SKM-1 treated with dmso at 0.1 percent for 144 hours (cell line): ENCODE measurements at regions not wholly inside any gene's neighbourhood (a gene's known extent, or its start where the extent isn't known, plus 50 kb on each side); places are given as distances from the start of the nearest gene placed in this dataset.

ENCODE experiments used
- DNase-seq: peaks from one replicate; lab custom pipeline; 2025; ENCODE audit not compliant: unreplicated experiment; lab: John Stamatoyannopoulos, UW

DNA sequence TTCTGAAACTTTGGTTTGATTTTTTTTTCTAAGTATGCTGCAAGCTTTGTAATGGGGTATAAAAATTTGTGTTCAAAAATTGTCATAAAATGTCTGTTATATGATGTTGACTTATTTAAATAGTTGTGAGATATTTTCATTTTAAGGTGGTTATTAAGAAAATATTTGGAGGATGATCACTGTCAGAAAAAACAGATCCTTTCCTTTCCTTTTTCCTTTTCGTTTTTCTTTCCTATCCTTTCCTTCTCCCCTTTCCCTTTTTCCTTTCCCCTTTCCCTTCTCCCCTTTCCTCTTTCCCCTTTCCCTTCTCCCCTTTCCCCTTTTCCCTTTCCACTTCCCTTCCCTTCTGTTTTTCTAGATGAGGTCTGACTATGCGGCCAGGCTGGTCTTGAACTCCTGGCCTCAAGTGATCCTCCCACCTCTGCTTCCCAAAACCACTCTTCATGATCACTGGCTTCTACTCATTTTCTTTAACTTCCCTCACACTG is 640.5 kb downstream of the PLCL1 start:
- DNase-seq = no peak

DNA sequence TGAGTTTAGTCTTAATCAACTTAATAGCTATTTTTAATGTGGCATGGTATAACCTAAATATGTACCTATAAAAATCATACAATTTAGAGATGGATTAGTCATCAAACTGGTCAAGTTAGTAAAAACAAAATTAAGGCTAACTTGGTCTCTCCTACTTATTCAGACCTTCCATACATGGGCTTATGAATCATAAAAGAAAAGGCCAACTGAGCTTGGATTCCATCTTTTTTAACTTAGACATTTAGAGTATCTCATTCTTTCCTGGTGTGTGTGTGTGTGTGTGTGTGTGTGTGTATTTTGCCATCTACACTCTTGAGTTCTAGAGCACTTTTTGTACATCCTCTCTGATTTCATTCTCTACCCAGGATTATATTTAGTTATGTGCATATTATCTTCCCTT is 637.5 kb downstream of the PLCL1 start:
- no peak for DNase-seq

GRCh38 chr2:198441246-198441645 is 636.9 kb downstream of the PLCL1 start:
- no peak for DNase-seq

DNA sequence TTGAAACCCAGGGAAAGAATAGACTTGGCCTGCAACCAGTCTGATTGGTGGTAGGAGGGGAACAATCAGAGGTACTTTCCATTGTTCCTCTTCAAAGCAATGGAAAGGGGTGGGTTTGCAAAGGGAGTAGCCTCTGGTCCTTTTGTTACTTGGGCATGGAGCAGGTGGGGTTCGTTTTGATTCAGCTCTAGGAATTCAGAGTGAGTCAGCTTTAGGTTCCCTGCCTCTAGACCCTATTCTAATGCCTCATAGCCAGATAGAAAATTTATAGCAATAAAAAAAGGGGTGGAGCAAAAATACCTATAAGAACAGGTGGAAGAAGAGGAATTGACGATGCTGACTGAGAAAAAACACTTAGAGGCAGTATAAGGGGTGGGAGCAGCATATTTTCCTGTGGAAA is 636.4 kb downstream of the PLCL1 start:
- no peak for DNase-seq

DNA sequence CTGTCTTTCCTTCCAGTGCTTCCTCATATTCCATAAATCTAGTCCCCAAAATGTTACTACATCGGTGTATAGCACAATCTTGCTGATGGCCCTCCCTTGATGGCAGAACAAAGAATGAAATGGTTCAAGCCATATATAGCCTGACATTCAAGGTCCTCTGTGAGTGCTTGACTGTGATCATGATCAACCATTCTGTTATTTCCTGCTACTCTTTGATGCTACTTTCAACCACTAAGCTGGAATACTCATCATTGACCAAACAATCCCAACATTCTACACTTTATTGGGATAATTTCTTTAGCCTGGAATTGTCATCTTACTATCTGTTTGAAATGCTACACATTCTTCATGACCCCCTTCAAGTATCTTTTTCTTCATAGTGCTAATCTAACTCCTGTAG is 633.9 kb downstream of the PLCL1 start:
- no peak for DNase-seq

DNA sequence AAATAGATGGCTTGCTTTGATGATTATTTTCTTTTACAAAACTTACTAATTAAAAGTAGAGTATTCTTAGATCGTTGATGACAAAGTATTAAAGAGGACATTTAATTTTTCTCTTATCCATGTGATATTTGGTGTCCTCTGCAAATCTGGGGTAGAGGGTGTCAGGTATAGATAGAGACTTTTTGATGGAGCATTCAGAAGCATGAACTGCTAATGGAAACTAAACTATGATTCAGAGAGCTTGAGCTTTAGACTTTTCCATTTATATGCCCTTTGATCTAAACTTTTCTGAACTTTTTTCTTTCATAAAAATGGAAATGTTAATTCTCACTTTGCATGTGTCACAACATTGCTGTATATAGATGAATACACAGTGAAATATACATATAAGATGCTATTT is 619.7 kb downstream of the PLCL1 start:
- no peak for DNase-seq

- no peak for DNase-seq
Observed at GRCh38 chr2:198417836-198418235, 613.4 kb downstream of the PLCL1 start.

DNA sequence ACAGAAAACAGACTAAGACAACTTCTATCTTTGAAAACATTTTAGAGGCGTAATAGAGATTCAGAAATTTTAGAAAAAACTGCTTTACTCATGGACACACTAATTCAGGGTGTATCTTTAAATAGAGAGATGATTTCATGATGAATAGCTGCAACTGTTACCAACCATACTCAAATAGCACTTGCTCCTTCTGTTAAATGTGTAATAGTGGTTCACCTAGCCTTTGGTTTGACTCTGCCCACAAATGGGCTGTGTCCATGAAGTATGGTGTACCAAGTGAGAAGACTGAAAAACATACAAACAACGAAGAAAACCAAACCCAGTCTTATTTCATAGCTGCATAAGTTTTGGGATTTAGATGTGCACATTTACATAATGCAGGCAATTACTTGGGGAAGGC is 610.6 kb downstream of the PLCL1 start:
- DNase-seq = no peak

DNA sequence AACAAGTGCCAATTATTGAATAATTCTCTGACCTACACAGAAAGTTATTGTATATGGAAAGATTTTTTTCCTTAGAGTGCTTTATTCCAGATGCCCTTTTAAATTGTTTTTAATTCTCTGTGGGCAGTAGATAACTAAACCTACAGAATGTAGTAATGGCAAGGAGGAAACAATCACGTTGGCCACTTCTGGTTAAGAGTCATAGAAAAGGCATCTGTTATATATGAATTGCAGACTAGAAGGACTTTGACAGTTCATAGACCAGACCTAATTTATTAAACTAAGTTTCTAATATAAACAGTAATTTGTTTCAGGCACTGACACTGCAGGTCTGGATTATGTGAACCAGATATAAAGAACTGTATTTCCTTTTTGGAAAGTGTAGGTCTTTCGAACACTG is 607.5 kb downstream of the PLCL1 start:
- no peak for DNase-seq

DNA sequence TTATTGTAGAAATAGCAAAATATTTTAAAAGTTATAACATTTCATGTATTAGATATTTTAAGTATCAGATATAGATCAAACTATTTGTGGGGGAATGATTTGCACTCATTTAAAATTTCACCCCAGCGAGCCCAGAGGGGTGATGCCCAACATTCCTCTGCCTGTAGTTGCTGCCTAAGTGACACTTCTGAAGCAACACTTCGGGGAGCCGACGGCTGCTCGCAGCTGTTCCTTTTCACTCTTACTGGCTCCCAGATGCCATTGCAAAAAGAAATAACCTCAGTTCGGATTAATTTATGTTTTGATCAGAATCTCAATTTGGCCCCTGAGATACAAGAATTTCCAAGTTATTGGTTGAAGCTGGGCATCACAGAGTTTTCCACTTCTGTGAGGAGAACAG is 603.8 kb downstream of the PLCL1 start:
- no peak for DNase-seq

- no peak for DNase-seq
Observed at GRCh38 chr2:198405311-198405710, 600.9 kb downstream of the PLCL1 start.

DNA sequence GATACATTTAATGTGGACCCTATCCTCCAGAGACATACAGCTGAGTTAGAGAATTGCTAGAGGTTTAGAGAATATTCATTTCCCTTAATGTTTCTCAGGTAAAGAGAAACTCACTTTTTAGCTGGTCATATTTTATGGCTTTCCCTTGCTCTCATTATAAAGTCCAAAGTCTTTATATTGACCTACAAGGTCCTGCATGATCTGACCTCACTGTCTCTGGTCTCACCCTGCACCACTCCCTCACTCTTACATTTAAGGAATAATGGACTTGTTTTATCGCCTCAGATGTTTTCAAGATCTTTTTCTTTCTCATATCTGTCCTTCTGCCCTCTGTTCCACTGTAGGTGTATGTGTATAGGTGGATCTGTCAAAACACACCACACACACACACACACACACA is 597.3 kb downstream of the PLCL1 start:
- no peak for DNase-seq

DNA sequence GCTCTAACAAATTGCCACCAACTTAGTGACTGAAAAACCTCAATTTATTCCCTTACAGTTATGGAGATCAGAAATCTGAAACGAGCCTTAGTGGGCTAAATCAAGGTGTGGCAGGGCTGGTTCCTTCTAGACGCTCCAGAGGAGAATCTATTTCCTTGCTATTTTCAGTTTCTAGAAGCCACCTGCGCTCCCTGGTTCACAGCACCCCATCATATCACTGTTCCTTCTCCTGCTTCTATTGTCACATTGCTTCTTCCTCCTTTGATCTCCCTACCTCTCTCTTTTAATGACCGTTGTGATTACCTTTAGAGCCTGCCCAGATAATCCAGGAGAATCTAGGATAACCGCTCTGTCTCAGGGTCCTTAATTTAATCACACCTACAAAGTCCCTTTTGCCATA is 596.6 kb downstream of the PLCL1 start:
- no peak for DNase-seq

DNA sequence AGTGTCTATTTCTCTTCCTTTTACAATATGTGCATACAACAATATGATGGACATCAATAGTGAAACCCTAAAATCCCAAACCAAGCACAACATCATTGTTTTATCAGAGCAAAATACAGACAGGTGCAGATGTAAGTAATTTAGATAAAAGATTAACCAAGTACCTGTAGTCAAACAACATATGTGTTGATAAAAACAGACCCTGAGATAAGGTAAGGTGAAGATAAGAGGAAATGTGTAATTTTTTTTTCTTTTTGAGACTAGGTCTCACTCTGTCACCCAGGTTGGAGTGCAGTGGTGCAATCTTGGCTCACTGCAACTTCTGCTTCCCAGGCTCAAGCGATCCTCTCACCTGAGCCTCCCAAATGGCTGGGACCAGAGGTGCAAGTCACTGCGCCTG is 589.8 kb downstream of the PLCL1 start:
- no peak for DNase-seq

GRCh38 chr2:198390670-198391069 is 586.3 kb downstream of the PLCL1 start:
- no peak for DNase-seq

DNA sequence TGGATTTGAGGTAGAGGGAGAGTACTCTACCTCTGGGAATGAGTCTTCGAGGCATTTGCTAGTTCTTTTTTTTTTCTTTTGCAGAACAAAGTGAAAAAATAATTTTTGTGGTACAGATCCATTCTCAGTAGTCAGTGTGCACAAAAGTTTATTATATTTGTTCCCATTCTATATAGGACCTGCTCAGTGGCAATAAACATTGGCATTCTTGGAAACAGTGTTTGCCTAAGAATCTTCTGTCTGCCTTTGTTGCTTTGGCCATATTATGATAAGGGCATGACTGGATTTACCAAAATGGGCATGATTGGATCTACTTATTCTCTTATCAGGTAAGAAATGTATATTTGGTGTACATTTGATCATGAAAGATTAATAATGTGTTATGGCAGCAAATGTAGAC is 583.3 kb downstream of the PLCL1 start:
- no peak for DNase-seq

GRCh38 chr2:198385856-198386255 is 581.5 kb downstream of the PLCL1 start:
- DNase-seq = no peak

DNA sequence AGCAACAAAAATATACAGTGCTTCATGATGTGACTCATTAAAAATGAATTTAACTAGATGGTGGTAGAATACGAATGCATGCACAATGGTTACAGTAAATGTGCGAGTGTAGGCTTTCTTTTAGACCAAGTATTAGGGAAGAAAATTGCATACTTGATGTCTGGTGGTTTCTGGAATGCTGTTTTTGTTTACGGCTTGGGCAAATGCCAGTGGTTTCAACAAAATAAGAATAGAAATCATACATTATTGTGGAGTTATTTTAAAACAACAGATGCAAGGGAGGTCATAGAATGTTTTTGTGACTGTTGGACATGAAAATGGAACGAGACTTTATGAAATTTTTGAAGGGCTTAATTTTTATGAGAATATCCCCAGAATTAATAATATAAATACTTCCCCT is 580.9 kb downstream of the PLCL1 start:
- no peak for DNase-seq

GRCh38 chr2:198383392-198383791 is 579.0 kb downstream of the PLCL1 start:
- no peak for DNase-seq

- DNase-seq = no peak
Observed at GRCh38 chr2:198382811-198383210, 578.4 kb downstream of the PLCL1 start.

DNA sequence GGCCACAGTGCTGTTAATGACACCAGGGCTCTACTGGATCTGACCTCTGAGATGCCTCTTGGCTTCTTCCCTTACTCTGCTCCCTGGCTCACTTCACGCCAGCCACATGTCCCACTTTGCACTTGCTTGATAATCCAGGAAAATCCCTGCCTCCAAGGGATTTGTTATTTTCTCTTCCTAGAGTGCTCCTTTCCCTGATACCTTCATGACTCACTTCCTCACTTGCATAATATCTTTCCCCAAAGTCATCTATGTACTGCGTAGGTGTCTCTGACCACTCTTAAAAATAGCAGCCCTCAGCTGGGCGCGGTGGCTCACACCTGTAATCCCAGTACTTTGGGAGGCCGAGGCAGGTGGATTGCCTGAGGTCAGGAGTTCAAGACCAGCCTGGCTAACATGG is 572.3 kb downstream of the PLCL1 start:
- DNase-seq = no peak

- DNase-seq = no peak
Observed at GRCh38 chr2:198375083-198375410, 570.7 kb downstream of the PLCL1 start.

GRCh38 chr2:198374375-198375082 is 570.1 kb downstream of the PLCL1 start:
- DNase-seq = peak; percentile 42
